Liver (tissue), 8 donors: ENCODE measurements at regions not wholly inside any gene's neighbourhood (a gene's known extent, or its start where the extent isn't known, plus 50 kb on each side); places are given as distances from the start of the nearest gene placed in this dataset.

Experiments
- DNase-seq: peaks from one replicate; pipeline ENCODE4 v3.0.0-alpha.2; 2017; ENCODE audit warnings: low spot score
- H3K27ac ChIP-seq, 2 donors: one replicate each; pipeline ENCODE4 v1.7.0; 2013; ENCODE audit warnings: inconsistent platforms in 2 of 2, low read length in 2 of 2, control low read depth in 1 of 2, low read depth in 1 of 2, mild to moderate bottlenecking in 1 of 2
- H3K27me3 ChIP-seq, 4 donors: one replicate each; pipeline versions ENCODE4 v1.6.1 to v1.7.0; 2013; ENCODE audit warnings: low read length in 3 of 4, inconsistent platforms in 1 of 4, mild to moderate bottlenecking in 1 of 4, moderate library complexity in 1 of 4; ENCODE audit not compliant: control insufficient read depth in 4 of 4, insufficient read depth in 4 of 4
- H3K36me3 ChIP-seq, 4 donors: one replicate each; pipeline versions ENCODE4 v1.6.1 to v1.7.0; 2013; ENCODE audit warnings: low read length in 3 of 4, mild to moderate bottlenecking in 3 of 4, low read depth in 1 of 4, moderate library complexity in 1 of 4; ENCODE audit not compliant: control insufficient read depth in 4 of 4, insufficient read depth in 3 of 4
- H3K4me1 ChIP-seq, 4 donors: one replicate each; pipeline versions ENCODE4 v1.6.1 to v1.7.0; 2013; ENCODE audit warnings: low read length in 3 of 4, mild to moderate bottlenecking in 3 of 4, moderate library complexity in 1 of 4; ENCODE audit not compliant: control insufficient read depth in 4 of 4, insufficient read depth in 4 of 4
- H3K4me3 ChIP-seq, 3 donors: one replicate each; pipeline versions ENCODE4 v1.6.1 to v1.7.0; 2013; ENCODE audit warnings: low read length in 3 of 3, control low read depth in 1 of 3, low read depth in 1 of 3, mild to moderate bottlenecking in 1 of 3
- H3K9ac ChIP-seq, 2 donors: one replicate each; pipeline ENCODE4 v1.7.0; 2013; ENCODE audit warnings: low read length in 2 of 2, mild to moderate bottlenecking in 2 of 2, moderate library complexity in 2 of 2, control low read depth in 1 of 2, low read depth in 1 of 2
- H3K9me3 ChIP-seq, 4 donors: one replicate each; pipeline versions ENCODE4 v1.6.1 to v1.7.0; 2013; ENCODE audit warnings: low read length in 3 of 4; ENCODE audit not compliant: control insufficient read depth in 4 of 4
- EGR1 ChIP-seq, 2 donors: IDR thresholded peaks; 2 replicates each; pipeline ENCODE4 v1.6.1; 2016 to 2018; ENCODE audit warnings: antibody characterized with exemption in 2 of 2, low read depth in 2 of 2
- FOXA1 ChIP-seq: IDR thresholded peaks from 2 replicates; pipeline ENCODE4 v1.6.1; 2016; ENCODE audit warnings: antibody characterized with exemption
- FOXA2 ChIP-seq: IDR thresholded peaks from 2 replicates; pipeline ENCODE4 v1.6.1; 2016; ENCODE audit warnings: antibody characterized with exemption
- GABPA ChIP-seq, 2 donors: IDR thresholded peaks in 1 of 2; conservative IDR thresholded peaks in 1 of 2; 2 replicates each; pipeline ENCODE4 v1.6.1; 2016; ENCODE audit warnings: antibody characterized with exemption in 2 of 2, mild to moderate bottlenecking in 1 of 2, moderate library complexity in 1 of 2
- HNF4A ChIP-seq, 2 donors: conservative IDR thresholded peaks; 2 replicates each; pipeline ENCODE4 v1.6.1; 2016; ENCODE audit warnings: antibody characterized with exemption in 2 of 2, mild to moderate bottlenecking in 2 of 2
- HNF4G ChIP-seq: IDR thresholded peaks from 2 replicates; pipeline ENCODE4 v1.6.1; 2016; ENCODE audit warnings: antibody characterized with exemption
- JUND ChIP-seq, 2 donors: IDR thresholded peaks; 2 replicates each; pipeline ENCODE4 v1.6.1; 2016; ENCODE audit warnings: antibody characterized with exemption in 2 of 2
- NR2F2 ChIP-seq: IDR thresholded peaks from 2 replicates; pipeline ENCODE4 v1.6.1; 2016; ENCODE audit warnings: antibody characterized with exemption
- RAD21 ChIP-seq, 2 donors: IDR thresholded peaks; 2 replicates each; pipeline ENCODE4 v1.6.1; 2016; ENCODE audit warnings: antibody characterized with exemption in 2 of 2, mild to moderate bottlenecking in 2 of 2
- RXRA ChIP-seq, 2 donors: IDR thresholded peaks; 2 replicates each; pipeline ENCODE4 v1.6.1; 2017 to 2018; ENCODE audit warnings: antibody characterized with exemption in 2 of 2, mild to moderate bottlenecking in 1 of 2
- SP1 ChIP-seq: IDR thresholded peaks from 2 replicates; pipeline ENCODE4 v1.6.1; 2018; ENCODE audit warnings: antibody characterized with exemption, mild to moderate bottlenecking
- TAF1 ChIP-seq: conservative IDR thresholded peaks from 2 replicates; pipeline ENCODE4 v1.6.1; 2016; ENCODE audit warnings: antibody characterized with exemption, mild to moderate bottlenecking
- YY1 ChIP-seq: IDR thresholded peaks from 2 replicates; pipeline ENCODE4 v1.6.1; 2016; ENCODE audit warnings: antibody characterized with exemption, mild to moderate bottlenecking
- WGBS: extraction: QIAGEN DNeasy Blood & Tissue Kit; methylation state at CpG from one replicate; pipeline ENCODE4 v1.1.7; 2013; 5-methylcytosine and 5-hydroxymethylcytosine counted together
- TF ChIP-seq, protein P1 (sequence below): IDR thresholded peaks from 2 replicates; pipeline ENCODE4 v1.6.1; 2016; ENCODE audit warnings: antibody characterized with exemption
- TF ChIP-seq, protein P2 (sequence below): IDR thresholded peaks from 2 replicates; pipeline ENCODE4 v1.6.1; 2016; ENCODE audit warnings: antibody characterized with exemption
- TF ChIP-seq, protein P3 (sequence below): IDR thresholded peaks from 2 replicates; pipeline ENCODE4 v1.6.1; 2016; ENCODE audit warnings: antibody characterized with exemption, mild to moderate bottlenecking
- TF ChIP-seq, protein P4 (sequence below): fragments of 150-350 bp; IDR thresholded peaks from 2 replicates; pipeline ENCODE4 v1.5.1; 2017; ENCODE audit warnings: improper control_type of control experiment, low read depth, low read length; ENCODE audit not compliant: missing input control
- TF ChIP-seq, protein P5 (sequence below): IDR thresholded peaks from 2 replicates; pipeline ENCODE4 v1.6.1; 2016; ENCODE audit warnings: antibody characterized with exemption
- donor health status: healthy.
- donor health status: healthy.
- donor health status: healthy.
- donor health status: healthy.
- donor health status: healthy.

DNA sequence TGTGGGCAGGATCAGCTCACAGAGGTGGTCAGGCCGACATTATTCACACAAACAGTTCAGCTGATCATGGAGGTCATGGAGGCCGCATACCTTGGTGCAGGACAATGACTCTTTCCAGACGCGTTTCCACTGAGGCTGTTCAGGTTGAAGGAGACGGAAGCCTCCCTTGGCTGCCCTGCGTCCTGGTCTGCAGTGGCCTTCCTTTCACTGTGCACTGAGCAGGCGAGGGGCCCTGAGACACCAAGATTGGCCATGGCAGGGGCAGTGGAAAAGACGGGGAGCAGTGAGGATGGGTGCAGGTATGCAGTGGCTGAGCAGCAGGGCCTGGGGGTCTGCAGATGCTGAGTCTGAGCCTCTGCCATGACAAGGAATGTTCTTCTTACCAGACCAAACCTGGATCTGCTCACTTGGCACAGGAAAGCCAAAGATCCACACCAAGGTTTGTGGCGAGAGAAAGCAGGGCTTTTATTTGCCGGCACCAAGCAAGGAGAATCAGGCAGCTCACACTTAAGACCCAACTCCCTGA lies 263.3 kb downstream of the GLRX3 start (continued):
- TF ChIP-seq, protein P1, sequence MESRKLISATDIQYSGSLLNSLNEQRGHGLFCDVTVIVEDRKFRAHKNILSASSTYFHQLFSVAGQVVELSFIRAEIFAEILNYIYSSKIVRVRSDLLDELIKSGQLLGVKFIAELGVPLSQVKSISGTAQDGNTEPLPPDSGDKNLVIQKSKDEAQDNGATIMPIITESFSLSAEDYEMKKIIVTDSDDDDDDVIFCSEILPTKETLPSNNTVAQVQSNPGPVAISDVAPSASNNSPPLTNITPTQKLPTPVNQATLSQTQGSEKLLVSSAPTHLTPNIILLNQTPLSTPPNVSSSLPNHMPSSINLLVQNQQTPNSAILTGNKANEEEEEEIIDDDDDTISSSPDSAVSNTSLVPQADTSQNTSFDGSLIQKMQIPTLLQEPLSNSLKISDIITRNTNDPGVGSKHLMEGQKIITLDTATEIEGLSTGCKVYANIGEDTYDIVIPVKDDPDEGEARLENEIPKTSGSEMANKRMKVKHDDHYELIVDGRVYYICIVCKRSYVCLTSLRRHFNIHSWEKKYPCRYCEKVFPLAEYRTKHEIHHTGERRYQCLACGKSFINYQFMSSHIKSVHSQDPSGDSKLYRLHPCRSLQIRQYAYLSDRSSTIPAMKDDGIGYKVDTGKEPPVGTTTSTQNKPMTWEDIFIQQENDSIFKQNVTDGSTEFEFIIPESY: no peak
- TF ChIP-seq FOXA1: no peak
- TF ChIP-seq HNF4G: no peak
- no peak for TF ChIP-seq RXRA (IDR thresholded peaks at IDR 0.05)
- no peak for TF ChIP-seq TAF1
- no peak for TF ChIP-seq EGR1 (IDR thresholded peaks at IDR 0.05; ENCODE audit: low read depth in 2 of 2)
- TF ChIP-seq JUND (IDR thresholded peaks at IDR 0.05): no peak
- TF ChIP-seq, protein P2, sequence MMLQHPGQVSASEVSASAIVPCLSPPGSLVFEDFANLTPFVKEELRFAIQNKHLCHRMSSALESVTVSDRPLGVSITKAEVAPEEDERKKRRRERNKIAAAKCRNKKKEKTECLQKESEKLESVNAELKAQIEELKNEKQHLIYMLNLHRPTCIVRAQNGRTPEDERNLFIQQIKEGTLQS: no peak

DNA sequence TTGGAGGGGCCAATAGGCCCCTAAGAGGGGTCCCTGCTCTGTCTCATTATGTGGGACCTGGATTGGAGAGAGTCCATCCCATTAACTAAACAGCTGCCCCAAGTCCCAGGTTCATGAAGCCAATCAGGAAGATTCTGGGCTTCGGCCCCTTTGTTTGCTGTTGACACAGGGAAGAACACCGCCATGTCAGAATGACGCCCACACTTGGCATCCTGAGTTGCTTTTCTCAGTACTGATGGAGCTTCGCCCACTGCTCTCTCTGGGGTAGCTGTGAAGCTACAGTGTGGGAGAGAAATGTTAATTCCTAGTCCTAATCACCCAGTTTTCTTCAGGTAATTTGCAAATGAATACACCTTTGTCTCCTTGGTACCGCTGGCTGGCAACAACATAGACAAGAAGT lies 264.7 kb downstream of the GLRX3 start:
- 85% methylated on average over 5 of the region's 5 CpGs for WGBS

More for the DNA sequence above, 264.7 kb downstream of the GLRX3 start:
- no peak overlapping the region for H3K4me3 ChIP-seq
- no peaks in the 10 kb centered on the region for H3K36me3 ChIP-seq
- no peaks in the 10 kb centered on the region for H3K27me3 ChIP-seq
- H3K27ac ChIP-seq: no peak overlapping the region
- no peak for DNase-seq
- H3K9ac ChIP-seq: no peak overlapping the region
- no peak for TF ChIP-seq NR2F2
- no peak for TF ChIP-seq JUND (IDR thresholded peaks at IDR 0.05)
- TF ChIP-seq, protein P3, sequence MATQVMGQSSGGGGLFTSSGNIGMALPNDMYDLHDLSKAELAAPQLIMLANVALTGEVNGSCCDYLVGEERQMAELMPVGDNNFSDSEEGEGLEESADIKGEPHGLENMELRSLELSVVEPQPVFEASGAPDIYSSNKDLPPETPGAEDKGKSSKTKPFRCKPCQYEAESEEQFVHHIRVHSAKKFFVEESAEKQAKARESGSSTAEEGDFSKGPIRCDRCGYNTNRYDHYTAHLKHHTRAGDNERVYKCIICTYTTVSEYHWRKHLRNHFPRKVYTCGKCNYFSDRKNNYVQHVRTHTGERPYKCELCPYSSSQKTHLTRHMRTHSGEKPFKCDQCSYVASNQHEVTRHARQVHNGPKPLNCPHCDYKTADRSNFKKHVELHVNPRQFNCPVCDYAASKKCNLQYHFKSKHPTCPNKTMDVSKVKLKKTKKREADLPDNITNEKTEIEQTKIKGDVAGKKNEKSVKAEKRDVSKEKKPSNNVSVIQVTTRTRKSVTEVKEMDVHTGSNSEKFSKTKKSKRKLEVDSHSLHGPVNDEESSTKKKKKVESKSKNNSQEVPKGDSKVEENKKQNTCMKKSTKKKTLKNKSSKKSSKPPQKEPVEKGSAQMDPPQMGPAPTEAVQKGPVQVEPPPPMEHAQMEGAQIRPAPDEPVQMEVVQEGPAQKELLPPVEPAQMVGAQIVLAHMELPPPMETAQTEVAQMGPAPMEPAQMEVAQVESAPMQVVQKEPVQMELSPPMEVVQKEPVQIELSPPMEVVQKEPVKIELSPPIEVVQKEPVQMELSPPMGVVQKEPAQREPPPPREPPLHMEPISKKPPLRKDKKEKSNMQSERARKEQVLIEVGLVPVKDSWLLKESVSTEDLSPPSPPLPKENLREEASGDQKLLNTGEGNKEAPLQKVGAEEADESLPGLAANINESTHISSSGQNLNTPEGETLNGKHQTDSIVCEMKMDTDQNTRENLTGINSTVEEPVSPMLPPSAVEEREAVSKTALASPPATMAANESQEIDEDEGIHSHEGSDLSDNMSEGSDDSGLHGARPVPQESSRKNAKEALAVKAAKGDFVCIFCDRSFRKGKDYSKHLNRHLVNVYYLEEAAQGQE: no peak
- TF ChIP-seq YY1: no peak
- TF ChIP-seq HNF4G: no peak
- no peak for TF ChIP-seq EGR1 (IDR thresholded peaks at IDR 0.05; ENCODE audit: low read depth in 2 of 2)
- no peak for TF ChIP-seq RXRA (IDR thresholded peaks at IDR 0.05)
- no peak for TF ChIP-seq HNF4A (conservative IDR thresholded peaks at IDR 0.05)
- TF ChIP-seq GABPA (IDR thresholded peaks at IDR 0.05 in 1 of 2, conservative IDR thresholded peaks at IDR 0.05 in 1 of 2): no peak
- no peak for TF ChIP-seq TAF1
- TF ChIP-seq, protein P4, sequence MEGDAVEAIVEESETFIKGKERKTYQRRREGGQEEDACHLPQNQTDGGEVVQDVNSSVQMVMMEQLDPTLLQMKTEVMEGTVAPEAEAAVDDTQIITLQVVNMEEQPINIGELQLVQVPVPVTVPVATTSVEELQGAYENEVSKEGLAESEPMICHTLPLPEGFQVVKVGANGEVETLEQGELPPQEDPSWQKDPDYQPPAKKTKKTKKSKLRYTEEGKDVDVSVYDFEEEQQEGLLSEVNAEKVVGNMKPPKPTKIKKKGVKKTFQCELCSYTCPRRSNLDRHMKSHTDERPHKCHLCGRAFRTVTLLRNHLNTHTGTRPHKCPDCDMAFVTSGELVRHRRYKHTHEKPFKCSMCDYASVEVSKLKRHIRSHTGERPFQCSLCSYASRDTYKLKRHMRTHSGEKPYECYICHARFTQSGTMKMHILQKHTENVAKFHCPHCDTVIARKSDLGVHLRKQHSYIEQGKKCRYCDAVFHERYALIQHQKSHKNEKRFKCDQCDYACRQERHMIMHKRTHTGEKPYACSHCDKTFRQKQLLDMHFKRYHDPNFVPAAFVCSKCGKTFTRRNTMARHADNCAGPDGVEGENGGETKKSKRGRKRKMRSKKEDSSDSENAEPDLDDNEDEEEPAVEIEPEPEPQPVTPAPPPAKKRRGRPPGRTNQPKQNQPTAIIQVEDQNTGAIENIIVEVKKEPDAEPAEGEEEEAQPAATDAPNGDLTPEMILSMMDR: no peak
- TF ChIP-seq FOXA2: no peak
- TF ChIP-seq, protein P1: no peak
- no peak for TF ChIP-seq FOXA1
- no peak for TF ChIP-seq SP1
- TF ChIP-seq, protein P2: no peak
- TF ChIP-seq RAD21 (IDR thresholded peaks at IDR 0.05): no peak
- TF ChIP-seq, protein P5, sequence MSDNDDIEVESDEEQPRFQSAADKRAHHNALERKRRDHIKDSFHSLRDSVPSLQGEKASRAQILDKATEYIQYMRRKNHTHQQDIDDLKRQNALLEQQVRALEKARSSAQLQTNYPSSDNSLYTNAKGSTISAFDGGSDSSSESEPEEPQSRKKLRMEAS: no peak
- H3K9me3 ChIP-seq: peaks cover 0 to 5% (median 1%) of the 10 kb centered on the region in 4 donors
- no peaks in the 10 kb centered on the region for H3K4me1 ChIP-seq
